ENCODE measurements at regions not wholly inside any gene's neighbourhood (a gene's known extent, or its start where the extent isn't known, plus 50 kb on each side); places are given as distances from the start of the nearest gene placed in this dataset.

GRCh38 chr4:189367832-189368231 lies 572.8 kb upstream of the FRG1 start:
- TF ChIP-seq, protein P1, sequence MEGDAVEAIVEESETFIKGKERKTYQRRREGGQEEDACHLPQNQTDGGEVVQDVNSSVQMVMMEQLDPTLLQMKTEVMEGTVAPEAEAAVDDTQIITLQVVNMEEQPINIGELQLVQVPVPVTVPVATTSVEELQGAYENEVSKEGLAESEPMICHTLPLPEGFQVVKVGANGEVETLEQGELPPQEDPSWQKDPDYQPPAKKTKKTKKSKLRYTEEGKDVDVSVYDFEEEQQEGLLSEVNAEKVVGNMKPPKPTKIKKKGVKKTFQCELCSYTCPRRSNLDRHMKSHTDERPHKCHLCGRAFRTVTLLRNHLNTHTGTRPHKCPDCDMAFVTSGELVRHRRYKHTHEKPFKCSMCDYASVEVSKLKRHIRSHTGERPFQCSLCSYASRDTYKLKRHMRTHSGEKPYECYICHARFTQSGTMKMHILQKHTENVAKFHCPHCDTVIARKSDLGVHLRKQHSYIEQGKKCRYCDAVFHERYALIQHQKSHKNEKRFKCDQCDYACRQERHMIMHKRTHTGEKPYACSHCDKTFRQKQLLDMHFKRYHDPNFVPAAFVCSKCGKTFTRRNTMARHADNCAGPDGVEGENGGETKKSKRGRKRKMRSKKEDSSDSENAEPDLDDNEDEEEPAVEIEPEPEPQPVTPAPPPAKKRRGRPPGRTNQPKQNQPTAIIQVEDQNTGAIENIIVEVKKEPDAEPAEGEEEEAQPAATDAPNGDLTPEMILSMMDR (IDR thresholded peaks at IDR 0.05 in 8 of 11, conservative IDR thresholded peaks at IDR 0.05 in 3 of 11) = no peak
- no peak for TF ChIP-seq POLR2A (IDR thresholded peaks at IDR 0.05)

All from spleen (tissue), 7 donors.